HepG2 (cell line): ENCODE measurements at regions not wholly inside any gene's neighbourhood (a gene's known extent, or its start where the extent isn't known, plus 50 kb on each side); places are given as distances from the start of the nearest gene placed in this dataset.

Source experiments
- ATAC-seq: fragments of 200-7000 bp; cut with Tn5 transposase; 3 replicates; pipeline ENCODE4 v1.9.1; 2020; ENCODE audit warnings: mild to moderate bottlenecking, moderate library complexity
- BruUV-seq: library from RNA; stranded (reverse); fragments of 400-500 nt; replicated peaks from 2 replicates; lab custom pipeline; 2021; lab: Mats Ljungman, UMichigan
- CTCF ChIA-PET: fragments of 300-600 bp; formaldehyde crosslinking; extraction: SDS; loops from one replicate; lab custom pipeline; 2021; ENCODE audit warnings: low total read pairs, inconsistent platforms, low intra/inter-chr PET ratio; lab: Yijun Ruan, JAX
- POLR2A ChIA-PET: fragments of 350-600 bp; sonication (Branson Sonifier 250); formaldehyde crosslinking; loops from one replicate; lab custom pipeline; 2020; ENCODE audit warnings: antibody characterized with exemption, inconsistent platforms; lab: Yijun Ruan, JAX
- DNase-seq: peaks from one replicate; pipeline ENCODE4 v3.0.0-alpha.2; 2015; ENCODE audit warnings: low spot score
- FAIRE-seq: peaks from 3 replicates; lab custom pipeline; 2011; peaks lifted over from hg19 to GRCh38; lab: Jason Lieb, UNC
- H2AFZ ChIP-seq: one replicate; pipeline ENCODE4 v1.6.1; 2011; ENCODE audit warnings: low read length, inconsistent platforms
- H3K27ac ChIP-seq: fragments of 300-600 bp; 3 replicates; pipeline ENCODE4 v1.8.0; 2011; ENCODE audit warnings: mixed run types, mild to moderate bottlenecking, mixed read lengths, low read length, inconsistent platforms; ENCODE audit not compliant: insufficient read depth; ENCODE audit errors: extremely low read length
- H3K27me3 ChIP-seq, 2 experiments: fragments of 200-600 bp in 1 of 2; 2 replicates in 1 of 2; 3 replicates in 1 of 2; pipeline versions ENCODE4 v1.6.0 to v1.8.0; 2011; ENCODE audit warnings: low read length in 2 of 2, mild to moderate bottlenecking in 2 of 2, moderate library complexity in 2 of 2, inconsistent platforms in 1 of 2; ENCODE audit not compliant: insufficient read depth in 2 of 2, control insufficient read depth in 1 of 2
- H3K36me3 ChIP-seq, 2 experiments: fragments of 200-600 bp in 1 of 2; replicated peaks in 1 of 2; 2 replicates in 1 of 2; 3 replicates in 1 of 2; pipeline versions ENCODE4 v1.5.1 to v1.8.0; 2011; ENCODE audit warnings: low read length in 2 of 2, inconsistent platforms in 1 of 2; ENCODE audit not compliant: insufficient read depth in 2 of 2, control insufficient read depth in 1 of 2
- H3K4me1 ChIP-seq: 2 replicates; pipeline ENCODE4 v1.5.1; 2012; ENCODE audit warnings: low read length, inconsistent platforms; ENCODE audit not compliant: insufficient read depth
- H3K4me2 ChIP-seq: 2 replicates; pipeline ENCODE4 v1.6.0; 2011; ENCODE audit warnings: low read depth, low read length, inconsistent platforms
- H3K4me3 ChIP-seq, 3 experiments: fragments of 200-600 bp in 1 of 3; sonication (generic), shearing (Covaris generic) in 1 of 3; replicated peaks in 1 of 3; 2 replicates each; pipeline ENCODE4 v1.5.1; 2011 to 2016; ENCODE audit warnings: low read length in 3 of 3, inconsistent platforms in 2 of 3, low read depth in 2 of 3, mild to moderate bottlenecking in 2 of 3, control low read depth in 1 of 3, mixed read lengths in 1 of 3; ENCODE audit not compliant: insufficient read depth in 1 of 3
- H3K79me2 ChIP-seq: one replicate; pipeline ENCODE4 v1.6.1; 2011; ENCODE audit warnings: low read length, inconsistent platforms; ENCODE audit not compliant: insufficient read depth
- H3K9ac ChIP-seq: 2 replicates; pipeline ENCODE4 v1.6.0; 2011; ENCODE audit warnings: mild to moderate bottlenecking, low read depth, low read length, inconsistent platforms; ENCODE audit not compliant: insufficient read depth
- H3K9me3 ChIP-seq: 2 replicates; pipeline ENCODE4 v1.5.1; 2012; ENCODE audit warnings: mild to moderate bottlenecking, low read length
- H4K20me1 ChIP-seq: 2 replicates; pipeline ENCODE4 v1.6.0; 2011; ENCODE audit warnings: inconsistent platforms, mild to moderate bottlenecking, low read length, moderate library complexity; ENCODE audit not compliant: insufficient read depth
- ARID5B ChIP-seq: IDR thresholded peaks from 2 replicates; pipeline ENCODE4 v1.4.0; 2020; ENCODE audit warnings: mild to moderate bottlenecking, missing genetic modification reagents
- BHLHE40 ChIP-seq: IDR thresholded peaks from 2 replicates; pipeline ENCODE4 v1.6.1; 2011; ENCODE audit warnings: low read length, improper control_type of control experiment
- E2F5 ChIP-seq: sonication (generic); formaldehyde crosslinking; conservative IDR thresholded peaks from 2 replicates; pipeline ENCODE4 v1.4.0; 2020; ENCODE audit warnings: missing genetic modification reagents
- ELF3 ChIP-seq: IDR thresholded peaks from 2 replicates; pipeline ENCODE4 v1.6.1; 2016; ENCODE audit warnings: missing genetic modification reagents, missing compliant biosample characterization
- HMGXB4 ChIP-seq, 2 experiments: sonication (generic) in 1 of 2; formaldehyde crosslinking in 1 of 2; IDR thresholded peaks; 2 replicates each; pipeline versions ENCODE4 v1.4.0 to v1.6.1; 2018 to 2020; ENCODE audit warnings: missing genetic modification reagents in 2 of 2, borderline replicate concordance in 1 of 2, low read depth in 1 of 2, mild to moderate bottlenecking in 1 of 2, missing biosample characterization in 1 of 2
- SETDB1 ChIP-seq: sonication (generic); formaldehyde crosslinking; IDR thresholded peaks from 2 replicates; pipeline ENCODE4 v1.5.1; 2020; ENCODE audit warnings: missing genetic modification reagents, mild to moderate bottlenecking, borderline replicate concordance
- SMC3 ChIP-seq: IDR thresholded peaks from 2 replicates; pipeline ENCODE4 v1.6.1; 2011; ENCODE audit warnings: low read length, improper control_type of control experiment
- SOX5 ChIP-seq: IDR thresholded peaks from 2 replicates; pipeline ENCODE4 v1.6.1; 2016; ENCODE audit warnings: borderline replicate concordance
- SP5 ChIP-seq: IDR thresholded peaks from 2 replicates; pipeline ENCODE4 v1.6.1; 2016; ENCODE audit warnings: low read depth, borderline replicate concordance
- TFAP4 ChIP-seq: sonication (generic); IDR thresholded peaks from 2 replicates; pipeline ENCODE4 v1.6.1; 2016; ENCODE audit warnings: low read depth, borderline replicate concordance
- THAP11 ChIP-seq: IDR thresholded peaks from 2 replicates; pipeline ENCODE4 v1.6.1; 2016; ENCODE audit warnings: missing biosample characterization, missing genetic modification reagents
- XRCC5 ChIP-seq: fragments of 200-400 bp; formaldehyde crosslinking; optimal IDR thresholded peaks from 2 replicates; pipeline ENCODE3; 2017; ENCODE audit warnings: mild to moderate bottlenecking, low read length
- ZNF12 ChIP-seq: sonication (generic); formaldehyde crosslinking; IDR thresholded peaks from 2 replicates; pipeline ENCODE4 v1.5.0; 2020; ENCODE audit warnings: missing genetic modification reagents
- ZNF263 ChIP-seq: sonication (generic); formaldehyde crosslinking; IDR thresholded peaks from 2 replicates; pipeline ENCODE4 v1.4.0; 2020; ENCODE audit warnings: missing genetic modification reagents
- ZNF331 ChIP-seq: sonication (generic); formaldehyde crosslinking; IDR thresholded peaks from 2 replicates; pipeline ENCODE4 v1.4.0; 2020; ENCODE audit warnings: missing genetic modification reagents
- ZNF552 ChIP-seq: sonication (generic); formaldehyde crosslinking; IDR thresholded peaks from 2 replicates; pipeline ENCODE4 v1.9.0; 2022; ENCODE audit warnings: missing genetic modification reagents, mild to moderate bottlenecking, borderline replicate concordance
- ZNF781 ChIP-seq: sonication (generic); formaldehyde crosslinking; IDR thresholded peaks from 2 replicates; pipeline ENCODE4 v1.5.1; 2020; ENCODE audit warnings: borderline replicate concordance, mild to moderate bottlenecking, missing genetic modification reagents; ENCODE audit errors: not compliant biosample characterization
- WGBS: methylation state at CpG from one replicate; pipeline ENCODE4 v1.1.6; 2017; ENCODE audit warnings: low lambda C conversion rate; 5-methylcytosine and 5-hydroxymethylcytosine counted together
- in situ Hi-C: cut with HindIII; loops from 2 replicates; pipeline ENCODE4 v1.10.0; 2017; ENCODE audit warnings: low pct_unique_long_range_greater_than_20kb; ENCODE audit not compliant: extremely low pct_ligation_motif_present
- intact Hi-C: fragments of 100-400 bp; cut with micrococcal nuclease; formaldehyde crosslinking; loops from one replicate; pipeline ENCODE4 v1.10.0; 2022; ENCODE audit not compliant: unreplicated experiment

- H3K4me1 ChIP-seq: peaks cover 65% of the 10 kb centered on the region
- ChIA-PET POLR2A (interaction anchor here (1.0 to 1.5 kb wide), 2 partner anchors 13 to 239 kb away, joined by 3 to 4 read pairs; no protein-coding TSS in a partner anchor), CTCF (interaction anchor here (2.6 kb wide), 1 partner anchor 230 kb away, joined by 13 read pairs; the partner anchor contains the start of gene SECISBP2)
- H3K9me3 ChIP-seq: peaks cover 7% of the 10 kb centered on the region; the same call in 1 of the 2 replicates
- no peak overlapping the region for H3K4me2 ChIP-seq
- intact Hi-C loops: no loop called here
- no peaks in the 10 kb centered on the region for H4K20me1 ChIP-seq
- H3K4me3 ChIP-seq: no peak overlapping the region
- no peaks in the 10 kb centered on the region for H3K36me3 ChIP-seq
- ATAC-seq: peak; percentile 85
- peak; percentile 73 for FAIRE-seq
- H3K27me3 ChIP-seq: peaks cover 1 to 8% of the 10 kb centered on the region in 2 experiments; a peak in 1 of 5 replicates
- 24% methylated on average over 5 of the region's 5 CpGs for WGBS
- no peaks in the 10 kb centered on the region for H3K79me2 ChIP-seq
- H3K9ac ChIP-seq: no peak overlapping the region
- H3K27ac ChIP-seq: no peak overlapping the region
- DNase-seq: peak; percentile 32
- H2AFZ ChIP-seq: no peak overlapping the region
- in situ Hi-C loops: no loop called here
- BruUV-seq: no TSS peak
- TF ChIP-seq BHLHE40 (no peak), XRCC5 (peak; percentile 56), ZNF263 (CRISPR knock-in tag) (peak; percentile 58; the same call in 1 of the 2 replicates), THAP11 (CRISPR knock-in tag) (peak; percentile 25; the same call in 1 of the 2 replicates), E2F5 (no peak), ARID5B (0 out of 2 replicates have a peak, but pooled peaks have one; percentile 25), TFAP4 (peak; percentile 91), ZNF12 (CRISPR knock-in tag) (0 out of 2 replicates have a peak, but pooled peaks have one; percentile 26), SP5 (CRISPR knock-in tag) (peak; percentile 44; the same call in 1 of the 2 replicates), SETDB1 (CRISPR knock-in tag) (no peak), ZNF552 (CRISPR knock-in tag) (no peak), ZNF781 (CRISPR knock-in tag) (no peak), ZNF331 (CRISPR knock-in tag) (peak; percentile 27; the same call in 1 of the 2 replicates), SOX5 (CRISPR knock-in tag) (0 out of 2 replicates have a peak, but pooled peaks have one; percentile 11), SMC3 (peak; percentile 49), HMGXB4 (CRISPR knock-in tag; IDR thresholded peaks at IDR 0.05; ENCODE audit: borderline replicate concordance in 1 of 2, low read depth in 1 of 2) (peak in 1 of 2 experiments; percentile 65; a peak in 1 of 4 replicates), ELF3 (CRISPR knock-in tag) (peak; percentile 40; the same call in 1 of the 2 replicates)
Measured at GRCh38 chr9:89549031-89549644, 51.2 kb upstream of the SEMA4D start.
